Lower lobe of right lung (tissue), 2 donors: ENCODE measurements at regions not wholly inside any gene's neighbourhood (a gene's known extent, or its start where the extent isn't known, plus 50 kb on each side); places are given as distances from the start of the nearest gene placed in this dataset.

Experiments used
- ATAC-seq, 2 donors: fragments of 200-7000 bp; cut with Tn5 transposase; one replicate each; pipeline ENCODE4 v1.9.1; 2020 to 2022; ENCODE audit warnings: mild to moderate bottlenecking in 2 of 2, moderate library complexity in 2 of 2
- DNase-seq: peaks from one replicate; pipeline ENCODE4 v3.0.0-alpha.2; 2020
- H3K27ac ChIP-seq: fragments of 200-600 bp; one replicate; pipeline ENCODE4 v1.8.0; 2022
- H3K27me3 ChIP-seq: fragments of 200-600 bp; one replicate; pipeline ENCODE4 v1.8.0; 2022; ENCODE audit warnings: low read depth
- H3K36me3 ChIP-seq: fragments of 200-600 bp; one replicate; pipeline ENCODE4 v1.8.0; 2022; ENCODE audit warnings: mild to moderate bottlenecking
- H3K4me1 ChIP-seq: fragments of 200-600 bp; one replicate; pipeline ENCODE4 v1.8.0; 2022
- H3K4me3 ChIP-seq: fragments of 200-600 bp; one replicate; pipeline ENCODE4 v1.8.0; 2022; ENCODE audit warnings: mild to moderate bottlenecking
- H3K9me3 ChIP-seq: fragments of 200-600 bp; one replicate; pipeline ENCODE4 v1.8.0; 2022
- intact Hi-C: fragments of 100-400 bp; cut with DNase I; formaldehyde crosslinking; loops from one replicate; pipeline ENCODE4 v1.11.0; 2022
- TF ChIP-seq, protein P1 (sequence below): fragments of 200-600 bp; IDR thresholded peaks from one replicate; pipeline ENCODE4 v1.8.0; 2022; ENCODE audit warnings: antibody characterized with exemption, mild to moderate bottlenecking
- donor health status: DM: no; HTN: yes; CAD: no; lungs with severe emphysema.

DNA sequence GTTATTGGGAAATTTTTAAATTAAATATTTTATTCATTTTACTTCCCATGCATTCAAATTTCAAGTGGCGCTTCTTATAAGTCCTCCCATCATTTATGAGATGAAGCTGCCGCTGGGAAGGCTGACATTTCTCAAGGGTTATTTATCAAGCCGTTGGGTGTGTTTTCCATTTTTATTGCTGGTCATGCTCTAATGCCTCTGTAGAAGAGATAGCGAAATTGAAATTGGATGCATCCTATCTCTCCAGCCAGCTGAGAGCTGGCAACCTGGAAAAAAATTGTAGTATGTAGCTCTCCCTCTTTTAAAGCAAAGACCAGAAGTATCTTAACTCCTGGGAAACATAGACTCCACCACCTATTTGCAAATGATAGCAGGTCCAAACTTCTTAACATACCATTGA is 135.9 kb downstream of the C6orf118 start:
- no peaks in the 10 kb centered on the region for H3K9me3 ChIP-seq
- no peaks in the 10 kb centered on the region for H3K4me1 ChIP-seq
- no peaks in the 10 kb centered on the region for H3K36me3 ChIP-seq
- TF ChIP-seq, protein P1, sequence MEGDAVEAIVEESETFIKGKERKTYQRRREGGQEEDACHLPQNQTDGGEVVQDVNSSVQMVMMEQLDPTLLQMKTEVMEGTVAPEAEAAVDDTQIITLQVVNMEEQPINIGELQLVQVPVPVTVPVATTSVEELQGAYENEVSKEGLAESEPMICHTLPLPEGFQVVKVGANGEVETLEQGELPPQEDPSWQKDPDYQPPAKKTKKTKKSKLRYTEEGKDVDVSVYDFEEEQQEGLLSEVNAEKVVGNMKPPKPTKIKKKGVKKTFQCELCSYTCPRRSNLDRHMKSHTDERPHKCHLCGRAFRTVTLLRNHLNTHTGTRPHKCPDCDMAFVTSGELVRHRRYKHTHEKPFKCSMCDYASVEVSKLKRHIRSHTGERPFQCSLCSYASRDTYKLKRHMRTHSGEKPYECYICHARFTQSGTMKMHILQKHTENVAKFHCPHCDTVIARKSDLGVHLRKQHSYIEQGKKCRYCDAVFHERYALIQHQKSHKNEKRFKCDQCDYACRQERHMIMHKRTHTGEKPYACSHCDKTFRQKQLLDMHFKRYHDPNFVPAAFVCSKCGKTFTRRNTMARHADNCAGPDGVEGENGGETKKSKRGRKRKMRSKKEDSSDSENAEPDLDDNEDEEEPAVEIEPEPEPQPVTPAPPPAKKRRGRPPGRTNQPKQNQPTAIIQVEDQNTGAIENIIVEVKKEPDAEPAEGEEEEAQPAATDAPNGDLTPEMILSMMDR: no peak
- no peaks in the 10 kb centered on the region for H3K27me3 ChIP-seq
- no peak for DNase-seq
- no peak overlapping the region for H3K4me3 ChIP-seq
- no peak for ATAC-seq
- no peak overlapping the region for H3K27ac ChIP-seq
- intact Hi-C loops: no loop called here

DNA sequence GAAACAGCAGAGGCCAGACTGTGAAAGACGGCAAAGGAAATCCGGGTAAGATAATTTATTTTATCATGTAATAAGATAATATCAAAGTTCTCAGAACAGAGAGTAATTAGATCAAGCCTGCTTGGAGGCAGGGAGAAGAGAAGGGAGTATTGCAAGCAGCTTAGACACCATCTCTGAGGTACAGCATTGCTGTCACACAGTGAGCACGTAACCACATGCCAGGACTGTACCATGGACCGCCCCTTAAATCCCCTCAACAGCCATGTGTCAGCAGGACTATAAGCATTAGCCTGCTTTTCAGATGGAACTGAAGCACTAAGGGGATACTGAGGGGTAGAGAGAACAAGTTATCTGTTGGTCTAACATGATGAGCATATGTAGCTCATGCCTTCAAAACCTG is 141.5 kb downstream of the C6orf118 start:
- no peak for DNase-seq
- Histone ChIP-seq H3K27me3 (no peaks in the 10 kb centered on the region), H3K27ac (no peak overlapping the region), H3K36me3 (no peaks in the 10 kb centered on the region), H3K9me3 (no peaks in the 10 kb centered on the region), H3K4me3 (no peak overlapping the region), H3K4me1 (no peaks in the 10 kb centered on the region)
- ATAC-seq: no peak
- intact Hi-C loops: no loop called here
- TF ChIP-seq, protein P1: no peak

DNA sequence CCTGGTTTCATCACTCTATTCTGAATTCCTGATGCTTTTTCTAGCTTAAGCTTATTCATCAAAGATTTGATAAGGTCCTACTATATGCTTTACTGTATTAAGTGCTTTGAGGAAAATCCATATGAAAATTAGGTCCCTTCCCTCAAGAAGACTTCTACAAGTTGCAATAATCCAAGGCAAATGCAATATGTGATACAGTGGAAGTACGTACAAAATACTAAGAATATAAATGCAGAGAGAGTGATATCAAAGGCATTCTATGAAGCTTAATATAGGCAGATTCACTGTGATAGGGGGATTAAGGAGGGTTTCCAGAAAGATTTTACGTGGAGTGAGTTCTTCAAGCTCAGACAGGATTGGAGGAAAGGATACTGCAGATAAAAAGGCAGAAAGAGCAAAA is 142.1 kb downstream of the C6orf118 start:
- H3K9me3 ChIP-seq: no peaks in the 10 kb centered on the region
- TF ChIP-seq, protein P1: no peak
- no peaks in the 10 kb centered on the region for H3K27me3 ChIP-seq
- H3K4me1 ChIP-seq: no peaks in the 10 kb centered on the region
- no peak overlapping the region for H3K4me3 ChIP-seq
- no peaks in the 10 kb centered on the region for H3K36me3 ChIP-seq
- no peak for DNase-seq
- H3K27ac ChIP-seq: no peak overlapping the region
- intact Hi-C loops: no loop called here
- ATAC-seq: no peak

DNA sequence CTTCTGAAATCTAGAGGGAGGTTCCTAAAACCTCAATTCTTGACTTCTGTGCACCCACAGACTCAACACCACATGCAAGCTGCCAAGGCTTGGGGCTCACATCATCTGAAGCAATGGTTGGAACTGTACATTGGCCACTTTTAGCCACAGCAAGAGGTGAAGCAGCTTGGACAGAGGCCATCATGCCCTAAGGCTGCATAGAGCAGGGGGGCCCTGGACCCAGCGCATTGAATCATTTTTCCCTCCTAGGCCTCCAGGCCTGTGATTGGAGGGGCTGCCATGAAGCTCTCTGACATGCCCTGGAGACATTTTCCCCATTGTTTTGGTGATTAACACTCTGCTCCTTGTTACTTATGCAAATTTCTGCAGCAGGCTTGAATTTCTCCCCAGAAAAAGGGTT is 145.9 kb downstream of the C6orf118 start:
- Histone ChIP-seq H3K27ac (no peak overlapping the region), H3K9me3 (no peaks in the 10 kb centered on the region), H3K4me3 (no peak overlapping the region), H3K36me3 (no peaks in the 10 kb centered on the region), H3K4me1 (no peaks in the 10 kb centered on the region), H3K27me3 (no peaks in the 10 kb centered on the region)
- intact Hi-C loops: no loop called here
- no peak for DNase-seq
- no peak for ATAC-seq
- TF ChIP-seq, protein P1: no peak

DNA sequence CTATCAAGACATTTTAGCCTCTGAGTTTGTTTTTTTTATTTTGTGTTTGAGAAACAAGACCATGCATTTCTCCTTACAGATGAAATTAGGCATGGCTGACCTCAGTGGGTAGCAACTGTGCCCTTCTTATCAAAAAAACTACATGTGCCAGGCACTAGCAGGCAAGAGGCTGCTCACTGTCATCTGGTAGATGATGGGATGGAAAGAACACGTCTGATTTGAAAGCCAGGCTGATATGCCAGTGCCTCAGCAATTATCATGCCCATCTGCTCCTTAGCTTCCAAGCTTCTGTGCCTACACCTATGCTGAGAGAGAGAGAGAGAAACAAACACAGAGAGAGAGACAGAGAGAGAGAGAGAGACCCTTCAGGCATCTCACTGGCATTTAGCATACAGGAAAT is 149.9 kb downstream of the C6orf118 start:
- no peak overlapping the region for H3K4me3 ChIP-seq
- no peaks in the 10 kb centered on the region for H3K36me3 ChIP-seq
- TF ChIP-seq, protein P1: no peak
- no peak overlapping the region for H3K27ac ChIP-seq
- no peaks in the 10 kb centered on the region for H3K9me3 ChIP-seq
- H3K27me3 ChIP-seq: no peaks in the 10 kb centered on the region
- DNase-seq: no peak
- intact Hi-C loops: no loop called here
- no peak for ATAC-seq
- H3K4me1 ChIP-seq: no peaks in the 10 kb centered on the region

DNA sequence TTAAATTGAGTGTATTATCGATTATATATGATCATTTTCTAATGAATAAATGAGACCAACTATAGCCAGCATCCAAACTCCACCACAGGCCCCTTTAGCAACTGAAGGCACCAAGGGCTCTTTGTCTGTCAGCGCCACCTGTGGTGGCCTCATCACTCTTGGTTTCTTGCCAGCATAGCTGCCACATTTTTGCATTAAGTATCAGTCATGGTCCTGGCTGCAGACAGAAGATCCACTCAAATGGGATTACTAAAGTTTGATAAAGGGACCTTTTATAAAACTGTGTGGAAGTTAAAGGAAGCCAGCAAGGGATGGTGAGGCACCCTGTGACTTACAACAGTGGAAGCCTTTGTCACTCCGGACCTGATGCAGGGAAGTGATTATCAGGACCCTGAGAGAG is 162.9 kb downstream of the C6orf118 start:
- no peaks in the 10 kb centered on the region for H3K9me3 ChIP-seq
- TF ChIP-seq, protein P1: no peak
- H3K4me1 ChIP-seq: no peaks in the 10 kb centered on the region
- no peak overlapping the region for H3K4me3 ChIP-seq
- H3K36me3 ChIP-seq: no peaks in the 10 kb centered on the region
- ATAC-seq (no peak), DNase-seq (no peak)
- intact Hi-C loops: no loop called here
- H3K27me3 ChIP-seq: no peaks in the 10 kb centered on the region
- H3K27ac ChIP-seq: no peak overlapping the region
